ENCODE measurements at regions not wholly inside any gene's neighbourhood (a gene's known extent, or its start where the extent isn't known, plus 50 kb on each side); places are given as distances from the start of the nearest gene placed in this dataset.

- ChIA-PET POLR2A (no interaction called here), CTCF (no interaction called here), RAD21 (ENCODE audit: low non-redundant PET in 1 of 2, low total read pairs in 2 of 2, uncharacterized antibody in 2 of 2, unreplicated experiment in 2 of 2) (no interaction called here)
- Histone ChIP-seq H3K4me3 (replicated peaks in 1 of 2; ENCODE audit: low read depth in 1 of 2, low read length in 2 of 2) (no peak overlapping the region), H3K4me1 (ENCODE audit: control insufficient read depth in 1 of 2, insufficient read depth in 2 of 2, low read length in 2 of 2) (no peaks in the 10 kb centered on the region), H3K9me2 (ENCODE audit: insufficient read depth) (no peaks in the 10 kb centered on the region), H3K9ac (ENCODE audit: low read length) (no peak overlapping the region), H3K27ac (ENCODE audit: low read depth, low read length) (no peak overlapping the region), H3K79me2 (ENCODE audit: insufficient read depth, low read length) (no peaks in the 10 kb centered on the region), H3K9me3 (ENCODE audit: control insufficient read depth in 1 of 2, insufficient read depth in 1 of 2, low read depth in 1 of 2, low read length in 2 of 2) (no peaks in the 10 kb centered on the region), H3K4me2 (ENCODE audit: low read length) (no peak overlapping the region), H3K36me3 (ENCODE audit: control insufficient read depth in 1 of 2, insufficient read depth in 2 of 2, low read length in 2 of 2) (no peaks in the 10 kb centered on the region), H2AFZ (ENCODE audit: low read depth, low read length, poor library complexity, severe bottlenecking) (no peak overlapping the region), H4K20me1 (ENCODE audit: insufficient read depth) (no peaks in the 10 kb centered on the region; the same call in 1 of the 2 replicates), H3K27me3 (ENCODE audit: insufficient read depth, low read length) (peaks cover 3% of the 10 kb centered on the region; the same call in 1 of the 2 replicates)
- BruUV-seq (replicated peaks): no TSS peak
- no peak for TF ChIP-seq ZBTB33 (IDR thresholded peaks at IDR 0.05; ENCODE audit: extremely low read depth, insufficient replicate concordance, low read length)
- no peak for TF ChIP-seq JUND (IDR thresholded peaks at IDR 0.05)
- TF ChIP-seq SIN3A (IDR thresholded peaks at IDR 0.05; ENCODE audit: low read depth): no peak
- TF ChIP-seq ZNF274 (IDR thresholded peaks at IDR 0.05; ENCODE audit: low read depth, low read length): no peak
- TF ChIP-seq EZH2 (IDR thresholded peaks at IDR 0.05): no peak
- no peak for TF ChIP-seq FOSL1 (IDR thresholded peaks at IDR 0.05; ENCODE audit: low read depth)
- TF ChIP-seq ATF3 (IDR thresholded peaks at IDR 0.05): no peak
- TF ChIP-seq POLR2A (IDR thresholded peaks at IDR 0.05; ENCODE audit: borderline replicate concordance, extremely low read depth, insufficient read depth, insufficient read length): no peak
- TF ChIP-seq EZH2phosphoT487 (IDR thresholded peaks at IDR 0.05; ENCODE audit: borderline replicate concordance): no peak
- no peak for TF ChIP-seq SRF (IDR thresholded peaks at IDR 0.05; ENCODE audit: low read depth)
- intact Hi-C loops (cut with micrococcal nuclease): no loop called here
- ATAC-seq (no peak), DNase-seq (ENCODE audit: low read depth, low spot score) (no peak)
Observed at GRCh38 chr2:67755156-67755882, 307.5 kb downstream of the C1D start.

Measured in HCT116 (cell line).